ENCODE measurements at regions not wholly inside any gene's neighbourhood (a gene's known extent, or its start where the extent isn't known, plus 50 kb on each side); places are given as distances from the start of the nearest gene placed in this dataset.

- TF ChIP-seq CTCF (conservative IDR thresholded peaks at IDR 0.05; ENCODE audit: low read depth, low read length), result no peak
- TF ChIP-seq EZH2 (IDR thresholded peaks at IDR 0.05; ENCODE audit: borderline replicate concordance, low read depth, low read length, poor library complexity, severe bottlenecking), result no peak
Observed at GRCh38 chr16:26744430-26744829, 322.3 kb upstream of the C16orf82 start.
